ENCODE measurements at regions not wholly inside any gene's neighbourhood (a gene's known extent, or its start where the extent isn't known, plus 50 kb on each side); places are given as distances from the start of the nearest gene placed in this dataset.

- no peak for DNase-seq
These were observed 151.6 kb upstream of the MAP1B start for GRCh38 chr5:71955723-71956122.

GRCh38 chr5:71957292-71957898, 149.9 kb upstream of the MAP1B start:
- no peak for DNase-seq

GRCh38 chr5:71960195-71960594, 147.1 kb upstream of the MAP1B start:
- DNase-seq, result no peak

- no peak for DNase-seq
These were observed 145.5 kb upstream of the MAP1B start for GRCh38 chr5:71961786-71962185.

GRCh38 chr5:71969460-71969859, 137.8 kb upstream of the MAP1B start:
- no peak for DNase-seq

- DNase-seq, result no peak
These were observed 135.4 kb upstream of the MAP1B start for GRCh38 chr5:71971862-71972261.

- DNase-seq, result no peak
These were observed 134.3 kb upstream of the MAP1B start for GRCh38 chr5:71972777-71973473.

GRCh38 chr5:71973563-71973962, 133.7 kb upstream of the MAP1B start:
- DNase-seq, result no peak

GRCh38 chr5:71974165-71974564, 133.1 kb upstream of the MAP1B start:
- DNase-seq, result no peak

- no peak for DNase-seq
These were observed 132.7 kb upstream of the MAP1B start for GRCh38 chr5:71974622-71975021.

- DNase-seq, result no peak
These were observed 130.8 kb upstream of the MAP1B start for GRCh38 chr5:71976449-71976848.

- DNase-seq, result no peak
These were observed 130.0 kb upstream of the MAP1B start for GRCh38 chr5:71977311-71977710.

- no peak for DNase-seq
These were observed 129.1 kb upstream of the MAP1B start for GRCh38 chr5:71978216-71978615.

GRCh38 chr5:71982717-71983395, 124.4 kb upstream of the MAP1B start:
- no peak for DNase-seq

- no peak for DNase-seq
These were observed 121.2 kb upstream of the MAP1B start for GRCh38 chr5:71986101-71986500.

GRCh38 chr5:71988808-71989207, 118.5 kb upstream of the MAP1B start:
- no peak for DNase-seq

- no peak for DNase-seq
These were observed 113.7 kb upstream of the MAP1B start for GRCh38 chr5:71993600-71993999.

GRCh38 chr5:71996789-71997188, 110.5 kb upstream of the MAP1B start:
- no peak for DNase-seq

- DNase-seq, result no peak
These were observed 108.5 kb upstream of the MAP1B start for GRCh38 chr5:71998746-71999145.

- DNase-seq, result no peak
These were observed 106.6 kb upstream of the MAP1B start for GRCh38 chr5:72000707-72001106.

- DNase-seq, result no peak
These were observed 101.6 kb upstream of the MAP1B start for GRCh38 chr5:72005671-72006070.

- no peak for DNase-seq
These were observed 100.9 kb upstream of the MAP1B start for GRCh38 chr5:72006361-72006760.

- DNase-seq, result no peak
These were observed 99.8 kb upstream of the MAP1B start for GRCh38 chr5:72007336-72008111.

- no peak for DNase-seq
These were observed 98.0 kb upstream of the MAP1B start for GRCh38 chr5:72009280-72009679.

Data from NK-92 treated with Interleukin-12 subunit alpha and Interleukin-12 subunit beta, amount 100 ng/mL, for 24 hours (cell line).